Stomach (tissue), 8 donors: ENCODE measurements at regions not wholly inside any gene's neighbourhood (a gene's known extent, or its start where the extent isn't known, plus 50 kb on each side); places are given as distances from the start of the nearest gene placed in this dataset.

Experiments
- DNase-seq, 2 donors: peaks; one replicate each; pipeline versions ENCODE4 v3.0.0 to v3.0.0-alpha.2; 2013 to 2019
- H3K27ac ChIP-seq, 5 donors: fragments of 200-600 bp in 4 of 5; sonication (generic) in 4 of 5; one replicate each; pipeline ENCODE4 v1.5.1; 2013 to 2019; ENCODE audit warnings: mild to moderate bottlenecking in 1 of 5, moderate library complexity in 1 of 5
- H3K27me3 ChIP-seq, 3 donors: fragments of 200-600 bp; sonication (generic); one replicate each; pipeline ENCODE4 v1.5.1; 2017 to 2019; ENCODE audit warnings: mixed run types in 1 of 3
- H3K36me3 ChIP-seq, 4 donors: fragments of 200-600 bp; sonication (generic); 1 replicate in 3 of 4; 2 replicates in 1 of 4; pipeline ENCODE4 v1.5.1; 2016 to 2019
- H3K4me1 ChIP-seq, 4 donors: fragments of 200-600 bp; sonication (generic); one replicate each; pipeline ENCODE4 v1.5.1; 2016 to 2019
- H3K4me3 ChIP-seq, 4 donors: fragments of 200-600 bp; sonication (generic) in 3 of 4; one replicate each; pipeline ENCODE4 v1.5.1; 2016 to 2019; ENCODE audit warnings: mild to moderate bottlenecking in 1 of 4
- H3K9me3 ChIP-seq, 4 donors: fragments of 200-600 bp; sonication (generic); one replicate each; pipeline ENCODE4 v1.5.1; 2016 to 2019
- CTCF ChIP-seq, 7 experiments: fragments of 450-650 bp in 4 of 7; fragments of 200-600 bp in 3 of 7; sonication (generic) in 3 of 7; IDR thresholded peaks; one replicate each; pipeline ENCODE4 v1.5.1; 2016 to 2019; ENCODE audit warnings: antibody characterized with exemption in 7 of 7, control low read depth in 2 of 7, mild to moderate bottlenecking in 1 of 7
- EP300 ChIP-seq: sonication (generic); formaldehyde crosslinking; IDR thresholded peaks from one replicate; pipeline ENCODE4 v1.6.1; 2017; ENCODE audit warnings: antibody characterized with exemption
- POLR2A ChIP-seq, 4 donors: fragments of 450-650 bp; IDR thresholded peaks; one replicate each; pipeline ENCODE4 v1.6.1; 2016; ENCODE audit warnings: antibody characterized with exemption in 4 of 4, control low read depth in 2 of 4, mild to moderate bottlenecking in 1 of 4, moderate library complexity in 1 of 4
- POLR2AphosphoS5 ChIP-seq, 3 donors: sonication (generic); formaldehyde crosslinking; IDR thresholded peaks; one replicate each; pipeline ENCODE4 v1.6.1; 2016; ENCODE audit warnings: antibody characterized with exemption in 3 of 3
- WGBS, 5 donors: extraction: QIAGEN DNeasy Blood & Tissue Kit in 3 of 5; methylation state at CpG; one replicate each; pipeline versions ENCODE4 v1.1.5 to v1.1.7; 2013 to 2018; 5-methylcytosine and 5-hydroxymethylcytosine counted together
- intact Hi-C: fragments of 100-400 bp; cut with DNase I; formaldehyde crosslinking; loops from one replicate; pipeline ENCODE4 v1.15.1; 2023; ENCODE audit warnings: low total_unique reads
- donor health status: healthy with polysubstance abuse.
- donor health status: Bipolar disorder and iron deficiency.
- donor health status: healthy.

GRCh38 chr7:130939321-130940095 is 205.5 kb upstream of the KLF14 start:
- WGBS, 5 donors = 46 to 55% (median 54%) methylated on average over 3 of the region's 3 CpGs
- no peak for DNase-seq
- Histone ChIP-seq H3K4me1 (peaks cover 30 to 83% (median 53%) of the 10 kb centered on the region in 4 donors), H3K27ac (peak overlapping the region in 4 of 5 donors; percentile 80 to 93 (median 84)), H3K4me3 (peak overlapping the region in 2 of 4 donors; percentile 20 to 27), H3K27me3 (no peaks in the 10 kb centered on the region), H3K36me3 (peaks cover 0 to 16% (median 14%) of the 10 kb centered on the region in 4 donors), H3K9me3 (no peaks in the 10 kb centered on the region)
- TF ChIP-seq CTCF (IDR thresholded peaks at IDR 0.05) (no peak), POLR2A (IDR thresholded peaks at IDR 0.05) (no peak), EP300 (no peak), POLR2AphosphoS5 (IDR thresholded peaks at IDR 0.05) (no peak)
- intact Hi-C loops = no loop called here

GRCh38 chr7:130940326-130940725 is 206.3 kb upstream of the KLF14 start:
- H3K4me1 ChIP-seq = peaks cover 31 to 85% (median 57%) of the 10 kb centered on the region in 4 donors
- WGBS, 5 donors = 29 to 68% (median 36%) methylated on average over 2 of the region's 2 CpGs
- peak overlapping the region; percentile 34 to 46 (median 40) for H3K4me3 ChIP-seq
- no peaks in the 10 kb centered on the region for H3K9me3 ChIP-seq
- intact Hi-C loops = no loop called here
- TF ChIP-seq CTCF (IDR thresholded peaks at IDR 0.05) (no peak), POLR2AphosphoS5 (IDR thresholded peaks at IDR 0.05) (no peak)
- H3K36me3 ChIP-seq = peaks cover 0 to 16% (median 10%) of the 10 kb centered on the region in 4 donors
- H3K27me3 ChIP-seq = no peaks in the 10 kb centered on the region
- H3K27ac ChIP-seq = peak overlapping the region in 4 of 5 donors; percentile 80 to 93 (median 84)
- DNase-seq = no peak

GRCh38 chr7:130940907-130941306 is 206.9 kb upstream of the KLF14 start:
- Histone ChIP-seq H3K27ac (peak overlapping the region; percentile 80 to 93 (median 84)), H3K9me3 (no peaks in the 10 kb centered on the region), H3K27me3 (no peaks in the 10 kb centered on the region), H3K4me3 (peak overlapping the region; percentile 34 to 46 (median 40)), H3K36me3 (peaks cover 0 to 16% (median 6%) of the 10 kb centered on the region in 4 donors), H3K4me1 (peaks cover 31 to 85% (median 56%) of the 10 kb centered on the region in 4 donors)
- intact Hi-C loops = no loop called here
- TF ChIP-seq POLR2AphosphoS5 (IDR thresholded peaks at IDR 0.05) = no peak
- TF ChIP-seq CTCF (IDR thresholded peaks at IDR 0.05) = no peak
- TF ChIP-seq POLR2A (IDR thresholded peaks at IDR 0.05) = no peak
- TF ChIP-seq EP300 = no peak
- DNase-seq = no peak
- 18 to 66% (median 32%) methylated on average over 7 of the region's 7 CpGs for WGBS, 5 donors

DNA sequence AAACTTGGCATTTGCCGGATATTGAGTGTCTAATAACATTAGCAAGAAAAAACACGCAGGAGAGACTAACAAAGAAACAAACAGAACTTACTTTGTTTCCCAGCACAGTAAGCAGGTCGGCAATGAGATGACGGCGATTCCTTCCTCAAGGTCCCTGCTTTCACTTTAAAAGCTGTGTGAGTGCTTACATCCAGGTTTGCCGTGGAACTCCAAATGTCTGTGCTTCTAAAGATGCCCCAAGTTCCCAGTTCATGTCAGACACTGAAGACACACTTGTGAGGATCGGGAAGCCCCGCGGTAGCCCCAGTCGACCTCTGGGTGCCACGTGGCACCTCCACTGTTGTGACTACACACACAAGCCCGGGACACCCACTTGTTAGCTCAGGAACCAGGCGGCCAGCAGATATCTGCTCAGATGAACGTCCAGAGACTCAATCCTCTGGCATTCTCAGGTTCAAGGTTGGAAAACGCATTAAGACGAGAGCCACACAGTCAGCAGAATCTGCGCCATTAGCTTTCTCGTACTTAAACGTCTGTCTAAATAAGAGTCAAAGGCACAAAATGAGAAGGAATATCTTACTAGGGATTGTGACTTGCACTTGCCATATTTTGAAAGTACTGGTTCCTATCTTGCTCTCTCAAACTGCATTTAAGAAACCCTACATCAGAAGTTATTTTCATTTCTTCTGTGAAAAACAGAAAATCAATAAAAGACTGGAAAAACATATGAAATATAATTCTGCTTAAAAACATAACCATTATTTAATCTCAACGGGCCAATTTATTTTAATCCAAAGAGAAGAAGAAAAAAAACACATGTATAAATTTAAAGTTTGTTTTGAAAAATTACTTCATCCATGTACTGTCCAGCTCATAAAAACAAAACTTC is 207.6 kb upstream of the KLF14 start:
- peak; percentile 59 to 67 for DNase-seq
- peaks cover 31 to 85% (median 53%) of the 10 kb centered on the region in 4 donors for H3K4me1 ChIP-seq
- H3K9me3 ChIP-seq = no peaks in the 10 kb centered on the region
- WGBS, 5 donors = 13 to 30% (median 25%) methylated on average over 19 to 20 of the region's 20 CpGs
- H3K27ac ChIP-seq = peak overlapping the region; percentile 80 to 93 (median 83)
- no peak for TF ChIP-seq POLR2A (IDR thresholded peaks at IDR 0.05)
- peak in 2 of 3 donors; percentile 1 to 22 for TF ChIP-seq POLR2AphosphoS5 (IDR thresholded peaks at IDR 0.05)
- intact Hi-C loops = no loop called here
- H3K36me3 ChIP-seq = peaks cover 0 to 19% (median 6%) of the 10 kb centered on the region in 4 donors
- H3K4me3 ChIP-seq = peak overlapping the region; percentile 34 to 46 (median 40)
- H3K27me3 ChIP-seq = no peaks in the 10 kb centered on the region
